Lung (tissue), 11 donors: ENCODE measurements at regions not wholly inside any gene's neighbourhood (a gene's known extent, or its start where the extent isn't known, plus 50 kb on each side); places are given as distances from the start of the nearest gene placed in this dataset.
A peak's percentile ranks its signal among the peaks of the same experiment; 100 is the strongest.

Experiments used
- ATAC-seq: fragments of 200-7000 bp; cut with Tn5 transposase; one replicate; pipeline ENCODE4 v1.9.1; 2020; ENCODE audit warnings: moderate number of reproducible peaks; ENCODE audit not compliant: insufficient read depth, low FRiP score
- DNase-seq, 3 donors: peaks; one replicate each; pipeline ENCODE4 v3.0.0-alpha.2; 2013 to 2017
- H3K27ac ChIP-seq, 2 donors: one replicate each; pipeline ENCODE4 v1.5.1; 2013; ENCODE audit warnings: mild to moderate bottlenecking in 2 of 2, moderate library complexity in 2 of 2, control low read depth in 1 of 2, inconsistent platforms in 1 of 2, low read depth in 1 of 2, low read length in 1 of 2
- H3K27me3 ChIP-seq, 3 donors: one replicate each; pipeline ENCODE4 v1.5.1; 2013; ENCODE audit warnings: low read length in 2 of 3; ENCODE audit not compliant: control insufficient read depth in 3 of 3, insufficient read depth in 3 of 3
- H3K36me3 ChIP-seq, 4 donors: one replicate each; pipeline ENCODE4 v1.5.1; 2013; ENCODE audit warnings: low read length in 4 of 4, mild to moderate bottlenecking in 1 of 4, moderate library complexity in 1 of 4; ENCODE audit not compliant: control insufficient read depth in 4 of 4, insufficient read depth in 4 of 4
- H3K4me1 ChIP-seq, 5 donors: one replicate each; pipeline ENCODE4 v1.5.1; 2013; ENCODE audit warnings: low read length in 5 of 5, mild to moderate bottlenecking in 2 of 5, moderate library complexity in 1 of 5; ENCODE audit not compliant: control insufficient read depth in 5 of 5, insufficient read depth in 5 of 5
- H3K4me3 ChIP-seq: one replicate; pipeline ENCODE4 v1.5.1; 2013; ENCODE audit warnings: mild to moderate bottlenecking, control low read depth, moderate library complexity
- H3K9ac ChIP-seq, 2 donors: one replicate each; pipeline ENCODE4 v1.5.1; 2013; ENCODE audit warnings: low read length in 2 of 2, control low read depth in 1 of 2; ENCODE audit not compliant: insufficient read depth in 1 of 2
- H3K9me3 ChIP-seq, 4 donors: one replicate each; pipeline ENCODE4 v1.5.1; 2013; ENCODE audit warnings: low read length in 3 of 4, mild to moderate bottlenecking in 1 of 4, moderate library complexity in 1 of 4; ENCODE audit not compliant: control insufficient read depth in 4 of 4, insufficient read depth in 3 of 4
- WGBS, 2 donors: extraction: QIAGEN DNeasy Blood & Tissue Kit; methylation state at CpG; one replicate each; pipeline ENCODE4 v1.1.7; 2013; 5-methylcytosine and 5-hydroxymethylcytosine counted together
- TF ChIP-seq, protein P1 (sequence below): IDR thresholded peaks from 2 replicates; pipeline ENCODE4 v1.5.1; 2012; ENCODE audit warnings: mild to moderate bottlenecking; ENCODE audit errors: control extremely low read depth, extremely low read depth
- donor health status: control.
- donor health status: control.
- donor health status: Bipolar disorder and iron deficiency.
- donor health status: healthy.
- donor health status: DM: yes; HTN: yes; CAD: no.

DNA sequence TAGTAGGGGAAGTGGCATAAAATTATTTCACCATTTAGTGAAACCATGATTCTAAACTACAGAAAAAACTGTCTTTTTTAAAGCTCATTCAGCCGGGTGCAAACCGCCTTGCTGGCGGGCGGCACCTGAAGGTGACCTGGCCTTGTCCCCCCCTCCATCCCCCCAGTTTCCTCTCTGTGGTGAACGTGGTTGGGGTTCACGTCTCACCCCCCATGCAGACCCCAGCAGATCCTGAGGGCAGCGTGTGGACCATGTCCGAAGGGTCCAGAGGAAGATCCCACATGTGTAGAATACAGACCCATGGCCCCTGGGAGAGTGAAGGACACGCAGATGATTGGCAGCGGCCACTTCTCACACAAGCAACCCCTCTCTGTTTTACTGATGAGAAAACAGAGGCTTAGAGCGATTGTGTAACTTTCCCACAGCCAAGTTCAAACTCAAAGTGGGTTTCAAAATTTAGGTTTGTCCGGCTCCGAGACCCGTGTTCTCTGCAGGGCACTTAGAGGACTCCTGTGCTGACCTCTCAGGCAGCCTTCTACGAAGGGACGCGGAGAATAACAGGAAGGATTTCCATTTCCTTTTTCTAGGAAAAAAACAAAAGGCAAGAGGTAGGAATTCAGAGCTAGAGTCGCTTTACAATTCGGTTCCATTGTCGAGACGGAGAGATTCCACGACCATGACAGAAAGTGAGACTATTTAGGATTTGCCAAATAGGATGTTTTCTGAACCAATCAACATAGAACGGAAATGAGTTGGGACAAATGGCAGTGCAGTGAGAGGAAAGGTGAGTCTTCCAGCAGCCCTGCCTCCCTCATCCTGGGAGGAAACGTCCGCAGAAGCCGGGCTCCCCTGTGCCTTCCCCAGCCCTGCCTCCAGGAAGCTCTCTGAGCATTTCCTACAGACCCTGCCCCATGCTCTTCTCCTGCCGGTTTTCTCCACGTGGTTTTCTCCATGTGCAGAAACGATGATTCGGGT lies 67.6 kb upstream of the PITRM1 start:
- H3K4me1 ChIP-seq: peaks cover 0 to 16% (median 5%) of the 10 kb centered on the region in 5 donors
- no peak overlapping the region for H3K9ac ChIP-seq
- H3K4me3 ChIP-seq: no peak overlapping the region
- H3K36me3 ChIP-seq: no peaks in the 10 kb centered on the region
- H3K27ac ChIP-seq: peak overlapping the region in 1 of 2 donors; percentile 27
- H3K27me3 ChIP-seq: peaks cover 0 to 4% (median 0%) of the 10 kb centered on the region in 3 donors
- WGBS, 2 donors: 40 to 56% methylated on average over 30 of the region's 30 CpGs
- DNase-seq (peak in 1 of 3 donors; percentile 41), ATAC-seq (no peak)
- TF ChIP-seq, protein P1, sequence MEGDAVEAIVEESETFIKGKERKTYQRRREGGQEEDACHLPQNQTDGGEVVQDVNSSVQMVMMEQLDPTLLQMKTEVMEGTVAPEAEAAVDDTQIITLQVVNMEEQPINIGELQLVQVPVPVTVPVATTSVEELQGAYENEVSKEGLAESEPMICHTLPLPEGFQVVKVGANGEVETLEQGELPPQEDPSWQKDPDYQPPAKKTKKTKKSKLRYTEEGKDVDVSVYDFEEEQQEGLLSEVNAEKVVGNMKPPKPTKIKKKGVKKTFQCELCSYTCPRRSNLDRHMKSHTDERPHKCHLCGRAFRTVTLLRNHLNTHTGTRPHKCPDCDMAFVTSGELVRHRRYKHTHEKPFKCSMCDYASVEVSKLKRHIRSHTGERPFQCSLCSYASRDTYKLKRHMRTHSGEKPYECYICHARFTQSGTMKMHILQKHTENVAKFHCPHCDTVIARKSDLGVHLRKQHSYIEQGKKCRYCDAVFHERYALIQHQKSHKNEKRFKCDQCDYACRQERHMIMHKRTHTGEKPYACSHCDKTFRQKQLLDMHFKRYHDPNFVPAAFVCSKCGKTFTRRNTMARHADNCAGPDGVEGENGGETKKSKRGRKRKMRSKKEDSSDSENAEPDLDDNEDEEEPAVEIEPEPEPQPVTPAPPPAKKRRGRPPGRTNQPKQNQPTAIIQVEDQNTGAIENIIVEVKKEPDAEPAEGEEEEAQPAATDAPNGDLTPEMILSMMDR: no peak
- no peaks in the 10 kb centered on the region for H3K9me3 ChIP-seq

DNA sequence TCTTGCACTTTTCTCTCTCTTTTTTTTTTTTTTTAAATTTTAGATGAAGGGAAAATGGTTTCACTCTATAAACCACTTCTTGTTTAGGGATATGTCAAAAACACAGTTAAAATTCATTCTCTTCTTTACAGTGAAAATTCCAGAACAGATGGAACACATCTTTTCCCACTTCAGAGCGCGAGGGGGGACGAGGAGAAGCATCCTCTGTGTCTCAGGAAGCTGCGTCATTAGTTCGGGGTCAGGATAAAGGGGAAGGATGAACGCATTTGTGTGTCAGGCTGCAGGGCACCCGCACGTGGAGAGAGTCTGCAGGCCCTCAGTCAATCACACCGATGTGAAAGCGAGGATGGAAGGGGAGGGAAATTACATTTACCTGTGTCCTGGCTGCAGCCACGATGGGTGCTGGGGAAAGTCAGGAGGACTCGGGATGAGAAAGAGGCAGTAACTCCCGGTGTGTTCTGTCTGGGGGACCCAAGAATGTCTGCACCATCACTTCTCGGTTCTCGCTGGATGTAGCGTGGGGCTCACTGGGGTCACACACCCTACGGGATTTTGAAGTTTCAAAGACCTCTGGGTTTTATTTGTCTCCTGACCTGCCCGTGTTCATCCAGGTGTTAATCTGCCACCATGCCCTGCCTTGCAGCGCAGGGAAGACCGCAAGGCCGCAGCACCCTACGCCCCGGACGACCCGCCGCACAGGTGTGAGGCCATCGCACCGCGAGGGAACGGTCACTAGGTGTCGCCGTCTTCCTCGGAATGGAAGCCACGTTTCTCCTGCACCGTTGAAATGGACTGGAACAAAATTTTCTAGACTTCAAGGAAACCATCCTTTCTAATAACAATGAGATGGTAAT lies 66.7 kb upstream of the PITRM1 start:
- no peak overlapping the region for H3K9ac ChIP-seq
- ATAC-seq: peak; percentile 81
- no peaks in the 10 kb centered on the region for H3K36me3 ChIP-seq
- peaks cover 0 to 16% (median 5%) of the 10 kb centered on the region in 5 donors for H3K4me1 ChIP-seq
- peaks cover 0 to 4% (median 0%) of the 10 kb centered on the region in 3 donors for H3K27me3 ChIP-seq
- H3K27ac ChIP-seq: no peak overlapping the region
- 33 to 34% methylated on average over 35 of the region's 35 CpGs for WGBS, 2 donors
- H3K9me3 ChIP-seq: no peaks in the 10 kb centered on the region
- peak; percentile 77 to 91 (median 83) for DNase-seq
- no peak overlapping the region for H3K4me3 ChIP-seq
- TF ChIP-seq, protein P1: peak; percentile 88

- H3K4me1 ChIP-seq: peaks cover 0 to 16% (median 5%) of the 10 kb centered on the region in 5 donors
- no peak for ATAC-seq
- no peak for DNase-seq
- no peaks in the 10 kb centered on the region for H3K9me3 ChIP-seq
- no peak overlapping the region for H3K9ac ChIP-seq
- no peaks in the 10 kb centered on the region for H3K36me3 ChIP-seq
- no peak overlapping the region for H3K27ac ChIP-seq
- H3K4me3 ChIP-seq: no peak overlapping the region
- TF ChIP-seq, protein P1: no peak
- 67 to 80% methylated on average over 26 of the region's 26 CpGs for WGBS, 2 donors
- H3K27me3 ChIP-seq: peaks cover 0 to 4% (median 0%) of the 10 kb centered on the region in 3 donors
Observed at GRCh38 chr10:3238115-3238871, 65.7 kb upstream of the PITRM1 start.
